MCF 10A (cell line): ENCODE measurements at regions not wholly inside any gene's neighbourhood (a gene's known extent, or its start where the extent isn't known, plus 50 kb on each side); places are given as distances from the start of the nearest gene placed in this dataset.

Experiments
- BruUV-seq: library from RNA; stranded (reverse); fragments of 400-500 nt; replicated peaks from 2 replicates; lab custom pipeline; 2021; lab: Mats Ljungman, UMichigan
- CTCF ChIA-PET: fragments of 300-600 bp; sonication (Branson Sonifier 250); formaldehyde crosslinking; extraction: SDS; loops from one replicate; lab custom pipeline; 2021; ENCODE audit warnings: antibody characterized with exemption, inconsistent platforms; lab: Yijun Ruan, JAX
- POLR2A ChIA-PET: fragments of 300-600, 350-650 bp; sonication (Branson Sonifier 250); formaldehyde crosslinking; extraction: SDS; loops from one replicate; lab custom pipeline; 2020; ENCODE audit warnings: antibody characterized with exemption, inconsistent platforms; lab: Yijun Ruan, JAX
- DNase-seq: peaks from one replicate; pipeline ENCODE4 v3.0.0-alpha.2; 2018; ENCODE audit not compliant: unreplicated experiment
- H3K27ac Mint-ChIP-seq: one replicate; pipeline ENCODE4 v1.8.0; 2022; ENCODE audit warnings: mild to moderate bottlenecking, low read depth, mixed read lengths; ENCODE audit not compliant: unreplicated experiment
- H3K27me3 Mint-ChIP-seq: one replicate; pipeline ENCODE4 v1.8.0; 2022; ENCODE audit warnings: mixed read lengths; ENCODE audit not compliant: insufficient read depth, unreplicated experiment
- H3K36me3 Mint-ChIP-seq: one replicate; pipeline ENCODE4 v1.8.0; 2022; ENCODE audit warnings: mild to moderate bottlenecking, moderate library complexity, mixed read lengths; ENCODE audit not compliant: insufficient read depth, unreplicated experiment
- H3K4me1 Mint-ChIP-seq: one replicate; pipeline ENCODE4 v1.8.0; 2022; ENCODE audit warnings: mixed read lengths; ENCODE audit not compliant: insufficient read depth, unreplicated experiment
- H3K4me3 Mint-ChIP-seq: one replicate; pipeline ENCODE4 v1.8.0; 2022; ENCODE audit warnings: mild to moderate bottlenecking, moderate library complexity, mixed read lengths; ENCODE audit not compliant: unreplicated experiment
- H3K9me3 Mint-ChIP-seq: one replicate; pipeline ENCODE4 v1.8.0; 2022; ENCODE audit warnings: mixed read lengths; ENCODE audit not compliant: unreplicated experiment
- intact Hi-C: fragments of 100-400 bp; cut with micrococcal nuclease; formaldehyde crosslinking; loops from 2 replicates; pipeline ENCODE4 v1.14.1; 2022
- TF ChIP-seq, protein P1 (sequence below): fragments of 200-600 bp; IDR thresholded peaks from one replicate; pipeline ENCODE4 v1.8.0; 2022; ENCODE audit warnings: antibody characterized with exemption, mild to moderate bottlenecking; ENCODE audit not compliant: unreplicated experiment

DNA sequence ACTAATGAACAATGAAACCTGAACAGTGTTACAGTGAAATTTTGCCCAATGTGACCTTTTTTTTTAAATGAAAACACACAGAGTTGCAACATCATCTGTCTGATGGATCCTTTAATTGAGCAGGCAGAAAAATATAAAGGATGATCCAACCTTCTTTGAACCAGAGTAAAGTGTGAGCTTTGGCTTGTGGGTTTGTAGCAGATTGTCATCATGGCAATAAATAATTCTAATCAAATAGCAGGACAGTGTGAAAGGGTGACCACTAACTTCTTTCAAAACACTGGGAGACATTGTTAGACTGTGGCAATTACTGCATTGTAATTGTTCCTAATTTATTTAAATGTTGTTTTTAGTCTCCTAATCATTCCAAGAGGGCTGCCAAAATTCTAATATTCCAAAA is 197.2 kb downstream of the CHD9NB start:
- H3K27me3 Mint-ChIP-seq: peaks cover 26% of the 10 kb centered on the region
- no peak overlapping the region for H3K4me3 Mint-ChIP-seq
- CTCF ChIA-PET: interaction anchor here (1.1 to 1.2 kb wide), 2 partner anchors 57 to 664 kb away, joined by 3 to 7 read pairs; no protein-coding TSS in a partner anchor
- H3K4me1 Mint-ChIP-seq: no peaks in the 10 kb centered on the region
- no peaks in the 10 kb centered on the region for H3K36me3 Mint-ChIP-seq
- H3K9me3 Mint-ChIP-seq: peaks cover 9% of the 10 kb centered on the region
- BruUV-seq: no TSS peak
- POLR2A ChIA-PET: no interaction called here
- DNase-seq: no peak
- no peak overlapping the region for H3K27ac Mint-ChIP-seq
- TF ChIP-seq, protein P1, sequence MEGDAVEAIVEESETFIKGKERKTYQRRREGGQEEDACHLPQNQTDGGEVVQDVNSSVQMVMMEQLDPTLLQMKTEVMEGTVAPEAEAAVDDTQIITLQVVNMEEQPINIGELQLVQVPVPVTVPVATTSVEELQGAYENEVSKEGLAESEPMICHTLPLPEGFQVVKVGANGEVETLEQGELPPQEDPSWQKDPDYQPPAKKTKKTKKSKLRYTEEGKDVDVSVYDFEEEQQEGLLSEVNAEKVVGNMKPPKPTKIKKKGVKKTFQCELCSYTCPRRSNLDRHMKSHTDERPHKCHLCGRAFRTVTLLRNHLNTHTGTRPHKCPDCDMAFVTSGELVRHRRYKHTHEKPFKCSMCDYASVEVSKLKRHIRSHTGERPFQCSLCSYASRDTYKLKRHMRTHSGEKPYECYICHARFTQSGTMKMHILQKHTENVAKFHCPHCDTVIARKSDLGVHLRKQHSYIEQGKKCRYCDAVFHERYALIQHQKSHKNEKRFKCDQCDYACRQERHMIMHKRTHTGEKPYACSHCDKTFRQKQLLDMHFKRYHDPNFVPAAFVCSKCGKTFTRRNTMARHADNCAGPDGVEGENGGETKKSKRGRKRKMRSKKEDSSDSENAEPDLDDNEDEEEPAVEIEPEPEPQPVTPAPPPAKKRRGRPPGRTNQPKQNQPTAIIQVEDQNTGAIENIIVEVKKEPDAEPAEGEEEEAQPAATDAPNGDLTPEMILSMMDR: no peak
- intact Hi-C loops: no loop called here

DNA sequence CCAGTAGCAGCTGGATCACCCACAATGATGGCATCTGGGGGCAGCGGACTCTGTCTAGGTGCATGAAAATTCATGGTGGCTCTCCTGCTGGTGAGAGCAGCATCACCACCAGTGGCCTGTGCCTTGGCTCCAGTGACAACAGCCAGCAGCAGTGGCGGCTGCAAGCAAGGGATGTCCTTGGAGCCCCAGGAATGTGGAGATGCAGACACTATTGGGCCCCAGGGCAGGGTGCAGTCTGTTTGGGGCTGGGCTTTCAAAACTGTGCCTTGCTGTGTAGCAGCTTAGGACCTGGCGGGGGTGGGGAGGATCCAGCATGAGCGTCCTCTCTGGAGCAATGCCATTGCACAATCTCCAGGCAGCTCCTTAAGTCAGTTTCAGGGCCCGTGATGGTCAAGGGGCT is 199.7 kb downstream of the CHD9NB start:
- Mint-ChIP-seq H3K9me3 (peaks cover 14% of the 10 kb centered on the region), H3K27me3 (peaks cover 22% of the 10 kb centered on the region), H3K4me3 (no peak overlapping the region), H3K4me1 (no peaks in the 10 kb centered on the region), H3K36me3 (no peaks in the 10 kb centered on the region), H3K27ac (no peak overlapping the region)
- ChIA-PET POLR2A (no interaction called here), CTCF (interaction anchor here (0.7 kb wide), 1 partner anchor 454 kb away, joined by 3 read pairs; no protein-coding TSS in a partner anchor)
- TF ChIP-seq, protein P1: no peak
- BruUV-seq: no TSS peak
- intact Hi-C loops: no loop called here
- no peak for DNase-seq

DNA sequence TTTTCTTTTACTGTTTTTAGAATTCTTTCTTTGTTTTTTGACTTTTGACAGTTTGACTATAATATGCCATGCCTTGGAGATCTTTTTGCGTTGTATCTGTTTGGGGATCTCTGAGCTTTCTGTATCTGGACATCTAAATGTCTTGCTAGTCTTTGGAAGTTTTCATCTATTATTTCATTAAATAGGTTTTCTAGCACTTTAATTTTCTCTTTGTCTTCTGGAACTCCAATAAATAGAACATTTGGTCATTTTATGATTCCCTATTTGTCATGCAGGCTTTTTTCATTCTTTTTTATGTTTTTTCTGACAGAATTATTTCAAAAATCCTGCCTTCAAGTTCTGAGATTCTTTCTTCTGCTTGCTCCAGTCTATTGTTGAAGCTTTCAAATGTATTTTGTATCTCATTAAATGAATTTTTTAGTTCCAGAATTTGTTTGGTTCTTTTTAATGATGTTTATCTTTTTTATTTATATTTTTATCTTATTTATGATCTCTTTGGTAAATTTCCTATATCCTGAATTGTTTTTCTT is 201.4 kb downstream of the CHD9NB start:
- intact Hi-C loops: no loop called here
- Mint-ChIP-seq H3K4me1 (no peaks in the 10 kb centered on the region), H3K27me3 (peaks cover 5% of the 10 kb centered on the region), H3K36me3 (no peaks in the 10 kb centered on the region), H3K27ac (no peak overlapping the region), H3K9me3 (peaks cover 14% of the 10 kb centered on the region), H3K4me3 (no peak overlapping the region)
- TF ChIP-seq, protein P1: no peak
- BruUV-seq: no TSS peak
- no peak for DNase-seq
- POLR2A ChIA-PET: no interaction called here
- CTCF ChIA-PET: interaction anchor here (0.6 to 1.4 kb wide), 2 partner anchors 62 to 659 kb away, joined by 3 read pairs; no protein-coding TSS in a partner anchor

DNA sequence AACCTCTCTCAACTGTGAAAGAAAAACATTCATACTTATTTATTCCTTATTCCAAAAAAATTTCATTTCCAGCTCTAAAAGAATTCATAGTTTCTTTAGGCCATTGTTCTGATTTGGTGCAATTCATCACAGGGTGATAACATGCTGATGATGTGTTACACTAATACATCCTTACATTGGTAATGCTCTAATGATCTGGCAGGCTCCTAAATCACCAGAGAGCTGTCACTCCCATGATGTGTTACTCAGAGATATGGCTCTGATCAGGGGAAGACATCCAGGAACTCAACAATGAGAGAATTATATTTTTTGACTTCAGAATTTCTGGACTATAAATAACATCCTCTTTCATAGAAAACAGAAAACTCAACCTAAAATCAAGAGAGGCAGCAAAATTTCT is 209.3 kb downstream of the CHD9NB start:
- no peaks in the 10 kb centered on the region for H3K9me3 Mint-ChIP-seq
- no peak for DNase-seq
- CTCF ChIA-PET: no interaction called here
- TF ChIP-seq, protein P1: no peak
- no peak overlapping the region for H3K4me3 Mint-ChIP-seq
- POLR2A ChIA-PET: no interaction called here
- H3K27me3 Mint-ChIP-seq: peaks cover 27% of the 10 kb centered on the region
- no peak overlapping the region for H3K27ac Mint-ChIP-seq
- no peaks in the 10 kb centered on the region for H3K36me3 Mint-ChIP-seq
- H3K4me1 Mint-ChIP-seq: no peaks in the 10 kb centered on the region
- intact Hi-C loops: no loop called here
- BruUV-seq: no TSS peak
